ENCODE measurements at regions not wholly inside any gene's neighbourhood (a gene's known extent, or its start where the extent isn't known, plus 50 kb on each side); places are given as distances from the start of the nearest gene placed in this dataset.
"Not testable (repeated sequence)": the region's sequence is repeated elsewhere in the genome, so short reads cannot be mapped to it uniquely, and the experiment has no call there.

GRCh38 chr4:98828801-98829200, 100.1 kb downstream of the EIF4E start:
- DNase-seq = peak; percentile 4

- no peak for DNase-seq
Observed at GRCh38 chr4:98827661-98828060, 101.3 kb downstream of the EIF4E start.

- no peak for DNase-seq
Observed at GRCh38 chr4:98822144-98822543, 106.8 kb downstream of the EIF4E start.

DNA sequence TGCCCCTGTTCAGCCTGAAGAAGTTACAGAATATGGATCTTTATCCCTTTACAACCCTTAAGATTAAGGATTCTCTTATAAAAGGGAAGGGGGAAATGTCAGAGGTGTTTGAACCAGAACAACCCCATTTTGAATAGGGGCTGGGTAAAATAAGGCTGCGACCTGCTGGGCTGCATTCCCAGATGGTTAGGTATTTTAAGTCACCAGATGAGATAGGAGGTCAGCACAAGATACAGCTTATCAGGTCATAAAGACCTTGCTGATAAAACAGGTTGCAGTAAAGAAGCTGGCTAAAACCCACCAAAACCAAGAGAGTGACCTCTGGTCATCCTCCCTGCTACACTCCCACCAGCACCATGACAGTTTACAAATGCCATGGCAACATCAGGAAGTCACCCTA, 110.8 kb downstream of the EIF4E start:
- DNase-seq = not testable (repeated sequence)

DNA sequence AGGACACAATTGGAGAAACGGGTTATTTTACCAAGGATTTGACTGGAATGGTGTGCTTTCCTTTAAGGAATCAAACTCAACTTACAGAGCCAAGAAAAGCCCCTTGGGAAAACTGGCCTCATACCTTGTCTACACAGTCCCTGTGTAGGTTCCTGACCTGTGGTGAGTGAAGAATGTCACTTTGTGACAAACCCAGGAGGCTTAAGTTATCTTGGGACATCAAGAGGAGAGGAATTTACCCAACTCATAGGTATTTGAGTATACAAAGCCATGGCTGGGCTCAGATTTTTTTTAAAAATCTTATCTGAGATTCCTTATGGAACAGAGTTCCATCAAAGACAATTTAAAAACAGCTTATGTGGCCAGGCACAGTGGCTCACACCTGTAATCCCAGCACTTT, 112.1 kb downstream of the EIF4E start:
- DNase-seq = no peak

- no peak for DNase-seq
Observed at GRCh38 chr4:98816386-98816785, 112.5 kb downstream of the EIF4E start.

GRCh38 chr4:98804403-98804802, 124.5 kb downstream of the EIF4E start:
- no peak for DNase-seq

DNA sequence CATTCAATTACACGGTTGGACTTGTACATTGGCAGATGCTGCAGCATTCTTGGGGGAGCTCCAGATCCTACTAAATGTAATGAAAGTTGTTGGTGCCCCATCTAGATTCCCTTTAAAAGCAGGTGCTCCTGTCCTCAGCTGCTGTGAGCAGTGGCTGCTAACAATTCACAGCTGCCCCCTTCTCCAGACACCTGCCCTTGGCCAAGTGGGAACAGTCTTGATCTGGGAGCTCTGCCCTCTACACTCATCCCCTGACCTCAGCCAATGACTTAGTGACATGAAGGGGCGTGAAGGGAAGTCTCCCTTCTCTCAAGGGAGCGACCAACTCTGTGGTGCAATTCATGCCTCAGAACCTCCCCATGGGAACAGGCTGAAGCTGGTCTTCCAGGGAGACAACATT, 125.7 kb downstream of the EIF4E start:
- no peak for DNase-seq

GRCh38 chr4:98802770-98803198, 126.1 kb downstream of the EIF4E start:
- DNase-seq = no peak

GRCh38 chr4:98801259-98801725, 127.6 kb downstream of the EIF4E start:
- no peak for DNase-seq

DNA sequence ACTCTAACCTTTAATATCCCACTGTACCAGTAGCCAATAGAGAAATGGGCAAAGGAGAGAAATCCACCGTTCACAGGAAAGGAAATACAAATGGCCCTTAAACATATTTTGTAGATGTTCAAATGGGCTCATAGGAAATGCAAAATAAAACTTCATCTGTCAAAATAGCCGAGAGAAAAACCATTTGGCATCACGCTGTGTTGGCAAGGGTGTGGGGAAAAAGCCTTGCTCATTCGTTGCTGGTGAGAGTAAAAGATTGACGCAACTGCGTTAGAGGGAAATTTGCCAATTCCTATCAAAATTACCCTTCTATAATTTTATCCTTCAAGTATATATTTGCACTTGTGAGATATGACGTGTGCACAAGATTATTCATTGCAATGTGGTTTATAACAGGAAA, 131.9 kb downstream of the EIF4E start:
- no peak for DNase-seq

DNA sequence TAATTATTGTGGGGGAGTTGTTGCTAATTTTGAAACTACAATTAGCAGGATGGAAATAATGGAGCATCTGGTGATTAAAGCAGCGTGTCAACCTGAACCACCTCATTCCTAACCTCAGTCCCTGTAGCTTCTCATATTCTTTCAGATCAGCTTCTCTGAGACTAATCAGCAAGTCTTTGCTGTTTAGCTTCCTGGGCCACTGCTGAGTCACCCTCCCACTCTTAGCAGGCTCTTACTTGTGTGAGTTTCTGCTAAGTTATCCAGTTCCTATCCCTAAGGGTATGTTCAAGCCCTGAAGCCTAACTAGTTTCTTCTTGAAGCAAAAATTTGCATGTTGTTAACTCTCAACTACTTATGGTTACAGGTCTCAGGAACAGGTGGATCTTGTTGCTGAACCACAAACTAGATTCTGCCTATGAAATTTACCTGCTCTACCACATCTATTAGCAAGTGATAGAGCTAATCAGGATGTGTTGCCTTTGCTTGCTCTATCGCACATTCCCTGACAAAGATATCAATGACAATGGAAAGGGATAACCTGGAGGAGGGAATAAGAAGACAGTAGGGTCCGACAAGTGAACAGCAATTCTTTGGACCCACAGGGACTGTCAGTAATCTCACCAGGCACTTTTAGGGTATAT, 134.2 kb downstream of the EIF4E start:
- DNase-seq = no peak

GRCh38 chr4:98793658-98794057, 135.2 kb upstream of the TSPAN5 start:
- DNase-seq = no peak

GRCh38 chr4:98786866-98787265, 128.5 kb upstream of the TSPAN5 start:
- DNase-seq = no peak

DNA sequence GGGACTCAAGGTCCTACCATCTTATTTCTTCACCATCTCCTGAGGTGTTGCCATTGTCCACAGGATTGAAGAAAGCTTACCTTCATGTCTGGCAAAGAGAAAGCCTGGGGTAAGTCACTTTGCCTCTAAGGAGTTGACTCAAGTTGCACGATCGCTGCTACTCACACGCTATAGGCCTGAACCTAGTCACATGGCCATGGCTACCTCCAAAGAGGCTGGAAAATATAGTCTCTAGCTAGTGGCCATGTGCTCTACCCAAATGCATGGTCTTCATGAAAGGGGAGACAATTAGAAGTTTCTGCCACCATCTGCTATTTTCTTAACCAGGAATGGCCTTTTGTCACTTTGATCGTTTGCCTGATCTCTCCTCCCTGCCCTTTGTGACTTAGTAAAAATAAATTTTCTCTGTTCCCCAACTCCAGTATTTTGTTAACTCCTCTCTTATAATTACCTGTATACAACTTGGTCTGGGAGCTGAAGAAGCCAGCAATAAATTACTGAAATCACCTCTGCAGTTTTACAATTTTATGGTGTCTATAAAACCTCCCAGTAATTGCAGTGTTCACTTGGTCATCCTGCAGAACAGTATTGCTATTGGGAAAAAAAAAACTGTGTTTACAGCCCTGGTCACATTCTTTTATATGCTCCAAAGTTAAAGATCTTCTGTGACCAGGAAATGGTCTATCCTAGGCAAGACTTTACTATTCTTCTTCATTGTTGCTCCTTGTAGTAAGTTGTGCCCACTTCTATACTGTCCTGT, 126.7 kb upstream of the TSPAN5 start:
- no peak for DNase-seq

GRCh38 chr4:98781641-98782357, 123.4 kb upstream of the TSPAN5 start:
- no peak for DNase-seq

GRCh38 chr4:98780926-98781325, 122.5 kb upstream of the TSPAN5 start:
- no peak for DNase-seq

- DNase-seq = no peak
Observed at GRCh38 chr4:98779088-98779487, 120.7 kb upstream of the TSPAN5 start.

DNA sequence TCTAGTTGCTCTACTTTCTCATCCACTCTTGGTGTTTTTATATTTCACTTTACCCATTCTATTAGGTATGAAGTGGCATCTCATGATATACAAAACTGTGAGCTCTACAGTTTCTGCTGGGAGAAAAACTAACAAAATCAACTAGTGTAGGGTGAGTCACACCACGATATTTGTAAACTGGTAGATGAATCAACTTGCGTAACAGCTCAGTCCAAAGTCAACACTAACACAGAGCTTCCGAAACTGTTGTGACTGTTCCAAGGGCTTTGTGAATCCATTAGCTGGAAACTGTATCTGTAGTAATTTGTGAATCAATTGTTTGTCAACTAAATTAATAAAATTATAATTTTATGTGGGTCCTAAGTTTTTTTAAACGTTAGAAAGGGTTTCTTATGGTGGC, 119.8 kb upstream of the TSPAN5 start:
- DNase-seq = no peak

DNA sequence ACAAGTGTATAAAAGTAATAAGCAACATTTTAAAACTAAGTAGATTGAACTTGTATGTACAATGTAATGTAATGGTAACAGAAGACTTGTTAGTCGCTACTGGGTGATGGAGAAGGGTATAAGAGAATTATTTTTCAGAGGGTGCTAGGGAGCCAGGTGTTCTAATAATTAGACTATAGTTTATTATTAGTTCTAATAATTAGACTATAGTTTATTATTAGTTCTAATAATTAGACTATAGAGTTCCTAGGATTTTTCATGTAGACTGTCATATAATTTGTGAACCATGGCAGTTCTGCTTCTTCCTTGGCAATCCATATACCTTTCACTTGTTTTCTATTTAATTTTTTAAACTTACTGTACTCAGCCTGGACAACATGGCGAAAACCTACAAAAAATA, 117.3 kb upstream of the TSPAN5 start:
- DNase-seq = no peak

- DNase-seq = no peak
Observed at GRCh38 chr4:98773638-98774037, 115.2 kb upstream of the TSPAN5 start.

GRCh38 chr4:98771959-98772632, 113.7 kb upstream of the TSPAN5 start:
- no peak for DNase-seq

DNA sequence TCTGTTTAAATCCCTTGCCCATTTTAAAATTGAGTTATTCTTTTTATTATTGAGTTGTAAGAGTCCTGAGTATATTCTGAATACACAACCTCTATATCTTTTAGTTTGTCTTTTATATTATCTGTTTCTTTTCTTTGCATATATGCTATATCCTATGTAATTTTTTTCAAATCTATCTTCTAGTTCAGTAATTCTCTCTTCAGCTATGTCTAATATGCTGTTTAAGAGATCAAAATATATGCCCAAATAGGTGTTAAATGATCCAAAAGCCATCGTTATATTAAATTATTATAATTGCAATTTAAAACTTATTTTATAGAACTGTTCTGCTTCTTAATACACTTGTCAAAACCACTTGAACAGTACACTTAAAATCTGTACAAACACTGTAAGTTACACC, 107.4 kb upstream of the TSPAN5 start:
- no peak for DNase-seq
